ENCODE measurements at regions not wholly inside any gene's neighbourhood (a gene's known extent, or its start where the extent isn't known, plus 50 kb on each side); places are given as distances from the start of the nearest gene placed in this dataset.

GRCh38 chr4:188879598-188879997 is 740.4 kb downstream of the TRIML1 start:
- no peaks in the 10 kb centered on the region for H3K36me3 ChIP-seq (replicated peaks; ENCODE audit: low read depth, low read length)
- H4K20me1 ChIP-seq (ENCODE audit: insufficient read depth, low read length) = no peaks in the 10 kb centered on the region
- H3K9ac ChIP-seq (ENCODE audit: low read length) = no peak overlapping the region
- H3K27ac ChIP-seq (ENCODE audit: low read length) = no peak overlapping the region
- no peak for TF ChIP-seq EZH2phosphoT487 (IDR thresholded peaks at IDR 0.05; ENCODE audit: low read depth)
- TF ChIP-seq CTCF (IDR thresholded peaks at IDR 0.05; ENCODE audit: low read depth, low read length) = no peak
- no peak overlapping the region for H3K4me2 ChIP-seq (ENCODE audit: low read length)
- no peaks in the 10 kb centered on the region for H3K27me3 ChIP-seq (ENCODE audit: low read depth, low read length)
- no peak overlapping the region for H3K4me3 ChIP-seq (ENCODE audit: low read length)
- H3K4me1 ChIP-seq (ENCODE audit: low read length) = no peaks in the 10 kb centered on the region
- H3K79me2 ChIP-seq (ENCODE audit: low read length) = no peaks in the 10 kb centered on the region
- H2AFZ ChIP-seq (ENCODE audit: low read depth, low read length) = no peak overlapping the region
- H3K9me3 ChIP-seq (ENCODE audit: insufficient read depth, low read length) = no peaks in the 10 kb centered on the region

GRCh38 chr4:188887905-188888304 is 748.7 kb downstream of the TRIML1 start:
- no peak overlapping the region for H3K9ac ChIP-seq (ENCODE audit: low read length)
- H3K36me3 ChIP-seq (replicated peaks; ENCODE audit: low read depth, low read length) = no peaks in the 10 kb centered on the region
- no peak overlapping the region for H3K4me2 ChIP-seq (ENCODE audit: low read length)
- no peak overlapping the region for H3K27ac ChIP-seq (ENCODE audit: low read length)
- H3K27me3 ChIP-seq (ENCODE audit: low read depth, low read length) = no peaks in the 10 kb centered on the region
- TF ChIP-seq EZH2phosphoT487 (IDR thresholded peaks at IDR 0.05; ENCODE audit: low read depth) (no peak), CTCF (IDR thresholded peaks at IDR 0.05; ENCODE audit: low read depth, low read length) (no peak)
- H3K4me1 ChIP-seq (ENCODE audit: low read length) = no peaks in the 10 kb centered on the region
- H4K20me1 ChIP-seq (ENCODE audit: insufficient read depth, low read length) = no peaks in the 10 kb centered on the region
- H3K4me3 ChIP-seq (ENCODE audit: low read length) = no peak overlapping the region
- no peaks in the 10 kb centered on the region for H3K9me3 ChIP-seq (ENCODE audit: insufficient read depth, low read length)
- no peak overlapping the region for H2AFZ ChIP-seq (ENCODE audit: low read depth, low read length)
- H3K79me2 ChIP-seq (ENCODE audit: low read length) = no peaks in the 10 kb centered on the region

- Histone ChIP-seq H3K9ac (ENCODE audit: low read length) (no peak overlapping the region), H3K4me3 (ENCODE audit: low read length) (no peak overlapping the region), H3K27ac (ENCODE audit: low read length) (no peak overlapping the region), H3K36me3 (replicated peaks; ENCODE audit: low read depth, low read length) (no peaks in the 10 kb centered on the region), H2AFZ (ENCODE audit: low read depth, low read length) (no peak overlapping the region), H3K79me2 (ENCODE audit: low read length) (no peaks in the 10 kb centered on the region), H3K4me2 (ENCODE audit: low read length) (no peak overlapping the region), H3K9me3 (ENCODE audit: insufficient read depth, low read length) (no peaks in the 10 kb centered on the region), H4K20me1 (ENCODE audit: insufficient read depth, low read length) (no peaks in the 10 kb centered on the region), H3K4me1 (ENCODE audit: low read length) (no peaks in the 10 kb centered on the region), H3K27me3 (ENCODE audit: low read depth, low read length) (no peaks in the 10 kb centered on the region)
- TF ChIP-seq EZH2phosphoT487 (IDR thresholded peaks at IDR 0.05; ENCODE audit: low read depth) = no peak
- TF ChIP-seq CTCF (IDR thresholded peaks at IDR 0.05; ENCODE audit: low read depth, low read length) = no peak
Measured at GRCh38 chr4:188892837-188893236, 753.6 kb downstream of the TRIML1 start.

GRCh38 chr4:188903986-188904385 is 764.7 kb downstream of the TRIML1 start:
- no peaks in the 10 kb centered on the region for H4K20me1 ChIP-seq (ENCODE audit: insufficient read depth, low read length)
- H3K27ac ChIP-seq (ENCODE audit: low read length) = no peak overlapping the region
- no peak for TF ChIP-seq EZH2phosphoT487 (IDR thresholded peaks at IDR 0.05; ENCODE audit: low read depth)
- TF ChIP-seq CTCF (IDR thresholded peaks at IDR 0.05; ENCODE audit: low read depth, low read length) = no peak
- H3K79me2 ChIP-seq (ENCODE audit: low read length) = no peaks in the 10 kb centered on the region
- no peak overlapping the region for H3K4me3 ChIP-seq (ENCODE audit: low read length)
- no peak overlapping the region for H3K9ac ChIP-seq (ENCODE audit: low read length)
- H3K9me3 ChIP-seq (ENCODE audit: insufficient read depth, low read length) = no peaks in the 10 kb centered on the region
- H3K4me2 ChIP-seq (ENCODE audit: low read length) = no peak overlapping the region
- no peaks in the 10 kb centered on the region for H3K36me3 ChIP-seq (replicated peaks; ENCODE audit: low read depth, low read length)
- no peaks in the 10 kb centered on the region for H3K27me3 ChIP-seq (ENCODE audit: low read depth, low read length)
- no peak overlapping the region for H2AFZ ChIP-seq (ENCODE audit: low read depth, low read length)
- H3K4me1 ChIP-seq (ENCODE audit: low read length) = no peaks in the 10 kb centered on the region
